ENCODE measurements at regions not wholly inside any gene's neighbourhood (a gene's known extent, or its start where the extent isn't known, plus 50 kb on each side); places are given as distances from the start of the nearest gene placed in this dataset.
"Not testable (repeated sequence)": the region's sequence is repeated elsewhere in the genome, so short reads cannot be mapped to it uniquely, and the experiment has no call there.

GRCh38 chr1:228884615-228885566 lies 149.6 kb downstream of the RHOU start:
- ChIA-PET CTCF (no interaction called here), POLR2A (no interaction called here)
- no peak for DNase-seq (ENCODE audit: extremely low spot score)
- no peak for TF ChIP-seq CTCF (IDR thresholded peaks at IDR 0.05; ENCODE audit: control extremely low read depth, extremely low read depth, low read depth, missing control alignments)

- no peak for DNase-seq (ENCODE audit: extremely low spot score)
- ChIA-PET CTCF (no interaction called here), POLR2A (no interaction called here)
- TF ChIP-seq CTCF (IDR thresholded peaks at IDR 0.05; ENCODE audit: control extremely low read depth, extremely low read depth, low read depth, missing control alignments), result no peak
Measured at GRCh38 chr1:228885845-228886244, 150.6 kb downstream of the RHOU start.

- ChIA-PET CTCF (no interaction called here), POLR2A (no interaction called here)
- DNase-seq (ENCODE audit: extremely low spot score), result no peak
- TF ChIP-seq CTCF (IDR thresholded peaks at IDR 0.05; ENCODE audit: control extremely low read depth, extremely low read depth, low read depth, missing control alignments), result no peak
Measured at GRCh38 chr1:228887101-228887500, 151.8 kb downstream of the RHOU start.

- DNase-seq (ENCODE audit: extremely low spot score), result no peak
- ChIA-PET CTCF (no interaction called here), POLR2A (no interaction called here)
- TF ChIP-seq CTCF (IDR thresholded peaks at IDR 0.05; ENCODE audit: control extremely low read depth, extremely low read depth, low read depth, missing control alignments), result no peak
Measured at GRCh38 chr1:228887960-228888359, 152.7 kb downstream of the RHOU start.

GRCh38 chr1:228889289-228889688 lies 154.0 kb downstream of the RHOU start:
- ChIA-PET CTCF (no interaction called here), POLR2A (no interaction called here)
- no peak for TF ChIP-seq CTCF (IDR thresholded peaks at IDR 0.05; ENCODE audit: control extremely low read depth, extremely low read depth, low read depth, missing control alignments)
- no peak for DNase-seq (ENCODE audit: extremely low spot score)

- CTCF ChIA-PET, result no interaction called here
- no peak for DNase-seq (ENCODE audit: extremely low spot score)
- no peak for TF ChIP-seq CTCF (IDR thresholded peaks at IDR 0.05; ENCODE audit: control extremely low read depth, extremely low read depth, low read depth, missing control alignments)
- POLR2A ChIA-PET, result no interaction called here
Measured at GRCh38 chr1:228891272-228892034, 156.2 kb downstream of the RHOU start.

- CTCF ChIA-PET; DNase-seq (ENCODE audit: extremely low spot score); POLR2A ChIA-PET: not testable (repeated sequence)
Measured at GRCh38 chr1:228892200-228892599, 156.9 kb downstream of the RHOU start.
